ENCODE measurements at regions not wholly inside any gene's neighbourhood (a gene's known extent, or its start where the extent isn't known, plus 50 kb on each side); places are given as distances from the start of the nearest gene placed in this dataset.

- Histone ChIP-seq H3K36me3 (ENCODE audit: low read depth) (no peaks in the 10 kb centered on the region), H2AFZ (no peak overlapping the region), H3K4me3 (no peak overlapping the region), H3K27ac (no peak overlapping the region), H3K9me3 (ENCODE audit: insufficient read depth, low read depth) (no peaks in the 10 kb centered on the region), H3K4me1 (replicated peaks; ENCODE audit: insufficient read depth) (no peaks in the 10 kb centered on the region), H3K79me2 (ENCODE audit: low read depth) (no peaks in the 10 kb centered on the region), H3K9me2 (ENCODE audit: insufficient read depth) (no peaks in the 10 kb centered on the region), H3K27me3 (ENCODE audit: insufficient read depth, low read depth) (peaks cover 2% of the 10 kb centered on the region), H4K20me1 (ENCODE audit: insufficient read depth) (no peaks in the 10 kb centered on the region), H3K4me2 (no peak overlapping the region), H3F3A (ENCODE audit: insufficient read depth, low read depth) (no peaks in the 10 kb centered on the region)
- no peak for DNase-seq
- intact Hi-C loops (cut with micrococcal nuclease; ENCODE audit: unreplicated experiment), result no loop called here
- POLR2A ChIA-PET (ENCODE audit: unreplicated experiment), result no interaction called here
- TF ChIP-seq EZH2 (IDR thresholded peaks at IDR 0.05; ENCODE audit: low read depth), result no peak
- no peak for TF ChIP-seq CTCF (conservative IDR thresholded peaks at IDR 0.05)
- CTCF ChIA-PET, result no interaction called here
- no TSS peak for BruUV-seq (replicated peaks)
These were observed 794.9 kb downstream of the TLE4 start for GRCh38 chr9:80366626-80367025.

DNA sequence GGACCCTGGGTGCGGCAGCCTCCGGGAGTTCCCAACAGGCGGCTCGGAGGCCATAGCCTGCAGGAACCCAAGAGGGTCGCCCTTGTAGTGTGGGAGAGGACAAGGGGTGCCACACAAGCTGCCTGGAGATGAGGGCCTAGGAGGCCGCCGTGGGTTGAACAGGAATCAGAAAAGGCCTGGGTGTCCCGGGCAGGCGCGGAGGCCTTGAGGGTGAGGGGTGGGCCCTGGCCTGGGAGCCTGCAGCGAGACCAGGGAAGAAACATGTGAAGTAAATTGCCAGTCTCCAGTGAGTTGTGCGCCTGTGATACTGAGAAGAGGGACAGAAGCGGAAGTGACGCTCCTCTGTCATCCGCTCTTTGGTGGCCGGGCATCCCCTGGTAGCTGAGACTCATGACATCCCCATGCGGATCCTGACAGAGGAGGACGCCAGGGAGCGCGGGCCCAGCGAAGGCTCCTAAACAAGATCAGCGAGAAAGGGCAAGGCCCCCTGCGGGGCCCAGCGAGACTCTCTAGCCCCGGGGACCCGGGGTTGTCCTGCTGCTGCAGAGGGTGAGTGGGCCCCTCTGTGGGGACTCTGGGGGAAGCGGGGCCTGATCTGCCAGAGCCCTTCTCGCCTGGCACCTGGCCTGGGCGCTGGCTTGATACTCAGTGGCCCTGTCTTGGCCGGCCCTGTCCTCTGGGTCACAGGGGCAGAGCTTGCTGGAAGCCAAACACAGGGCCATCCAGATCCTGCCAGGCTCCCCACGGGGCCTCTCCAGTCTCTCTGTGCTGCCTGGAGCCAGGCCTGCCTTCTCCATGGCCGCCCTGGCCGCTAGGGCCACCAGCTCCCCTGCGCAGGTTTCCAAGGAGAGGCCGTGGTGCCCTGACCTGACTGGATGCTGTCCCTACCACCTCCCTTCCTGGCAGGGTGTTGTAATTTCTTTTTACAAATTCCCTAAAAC, 788.4 kb downstream of the TLE4 start:
- Histone ChIP-seq H2AFZ (no peak overlapping the region), H3F3A (ENCODE audit: insufficient read depth, low read depth) (no peaks in the 10 kb centered on the region), H3K27ac (no peak overlapping the region), H4K20me1 (ENCODE audit: insufficient read depth) (no peaks in the 10 kb centered on the region), H3K36me3 (ENCODE audit: low read depth) (no peaks in the 10 kb centered on the region), H3K4me1 (replicated peaks; ENCODE audit: insufficient read depth) (no peaks in the 10 kb centered on the region), H3K9me3 (ENCODE audit: insufficient read depth, low read depth) (no peaks in the 10 kb centered on the region), H3K9me2 (ENCODE audit: insufficient read depth) (no peaks in the 10 kb centered on the region), H3K27me3 (ENCODE audit: insufficient read depth, low read depth) (no peaks in the 10 kb centered on the region; the same call in 1 of the 2 replicates), H3K79me2 (ENCODE audit: low read depth) (no peaks in the 10 kb centered on the region), H3K4me3 (no peak overlapping the region), H3K4me2 (no peak overlapping the region)
- BruUV-seq (replicated peaks), result no TSS peak
- ChIA-PET POLR2A (ENCODE audit: unreplicated experiment) (no interaction called here), CTCF (no interaction called here)
- TF ChIP-seq EZH2 (IDR thresholded peaks at IDR 0.05; ENCODE audit: low read depth) (no peak), CTCF (conservative IDR thresholded peaks at IDR 0.05) (no peak)
- intact Hi-C loops (cut with micrococcal nuclease; ENCODE audit: unreplicated experiment), result no loop called here
- DNase-seq, result no peak

DNA sequence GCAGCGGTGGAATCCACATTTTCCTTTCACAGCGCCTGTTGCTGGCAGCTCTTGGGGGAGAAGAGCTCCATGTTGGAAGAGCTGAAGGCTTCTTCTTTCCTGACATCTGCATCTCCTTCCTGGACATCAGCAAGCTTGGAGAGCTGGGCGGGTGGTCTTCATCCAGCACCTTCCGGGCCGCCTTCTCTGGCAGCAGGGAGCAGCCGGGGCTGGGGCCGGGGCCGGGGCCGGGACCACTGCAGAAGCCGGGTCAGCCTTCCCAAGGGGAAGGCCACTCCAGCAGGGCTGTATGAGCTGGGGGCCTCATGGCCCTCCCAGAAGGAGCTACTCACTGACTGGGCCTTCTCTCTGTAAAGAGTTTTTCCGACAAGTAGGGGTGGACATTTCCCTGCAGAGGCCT, 787.5 kb downstream of the TLE4 start:
- Histone ChIP-seq H3K9me2 (ENCODE audit: insufficient read depth) (no peaks in the 10 kb centered on the region), H2AFZ (no peak overlapping the region), H3K79me2 (ENCODE audit: low read depth) (no peaks in the 10 kb centered on the region), H3K27ac (no peak overlapping the region), H3K4me1 (replicated peaks; ENCODE audit: insufficient read depth) (no peaks in the 10 kb centered on the region), H3K4me2 (no peak overlapping the region), H3K27me3 (ENCODE audit: insufficient read depth, low read depth) (no peaks in the 10 kb centered on the region; the same call in 1 of the 2 replicates), H3F3A (ENCODE audit: insufficient read depth, low read depth) (no peaks in the 10 kb centered on the region), H3K9me3 (ENCODE audit: insufficient read depth, low read depth) (no peaks in the 10 kb centered on the region), H4K20me1 (ENCODE audit: insufficient read depth) (no peaks in the 10 kb centered on the region), H3K36me3 (ENCODE audit: low read depth) (no peaks in the 10 kb centered on the region), H3K4me3 (no peak overlapping the region)
- CTCF ChIA-PET, result no interaction called here
- TF ChIP-seq CTCF (conservative IDR thresholded peaks at IDR 0.05), result no peak
- no TSS peak for BruUV-seq (replicated peaks)
- POLR2A ChIA-PET (ENCODE audit: unreplicated experiment), result no interaction called here
- no peak for DNase-seq
- intact Hi-C loops (cut with micrococcal nuclease; ENCODE audit: unreplicated experiment), result no loop called here
